Transverse colon (tissue), 4 donors: ENCODE measurements at regions not wholly inside any gene's neighbourhood (a gene's known extent, or its start where the extent isn't known, plus 50 kb on each side); places are given as distances from the start of the nearest gene placed in this dataset.

Experiments used
- DNase-seq: peaks from one replicate; pipeline ENCODE4 v3.0.0-alpha.2; 2019
- H3K27ac ChIP-seq, 4 donors: fragments of 200-600 bp; sonication (generic); 2 replicates each; pipeline ENCODE4 v1.5.1; 2016 to 2018; ENCODE audit warnings: inconsistent platforms in 4 of 4
- H3K27me3 ChIP-seq: fragments of 200-600 bp; sonication (generic); 2 replicates; pipeline ENCODE4 v1.5.1; 2017; ENCODE audit warnings: inconsistent platforms
- H3K36me3 ChIP-seq, 4 donors: fragments of 200-600 bp; sonication (generic); 2 replicates each; pipeline ENCODE4 v1.5.1; 2017 to 2019; ENCODE audit warnings: inconsistent platforms in 4 of 4
- H3K4me1 ChIP-seq, 4 donors: fragments of 200-600 bp; sonication (generic); 2 replicates each; pipeline ENCODE4 v1.5.1; 2017 to 2020; ENCODE audit warnings: inconsistent platforms in 4 of 4
- H3K4me3 ChIP-seq, 4 donors: fragments of 200-600 bp; sonication (generic); 1 replicate in 1 of 4; 2 replicates in 3 of 4; pipeline versions ENCODE4 v1.5.1 to v1.6.1; 2017 to 2019; ENCODE audit warnings: inconsistent platforms in 4 of 4
- H3K9me3 ChIP-seq, 2 donors: fragments of 200-600 bp; sonication (generic); 2 replicates each; pipeline ENCODE4 v1.5.1; 2017 to 2019; ENCODE audit warnings: inconsistent platforms in 2 of 2
- EP300 ChIP-seq: sonication (generic); formaldehyde crosslinking; IDR thresholded peaks from one replicate; pipeline ENCODE4 v1.6.1; 2017; ENCODE audit warnings: antibody characterized with exemption, low read depth
- POLR2A ChIP-seq: fragments of 450-650 bp; IDR thresholded peaks from one replicate; pipeline ENCODE4 v1.6.1; 2016; ENCODE audit warnings: antibody characterized with exemption, mild to moderate bottlenecking, moderate library complexity
- POLR2AphosphoS5 ChIP-seq, 3 donors: sonication (generic); formaldehyde crosslinking; IDR thresholded peaks; one replicate each; pipeline ENCODE4 v1.6.1; 2016; ENCODE audit warnings: antibody characterized with exemption in 3 of 3
- WGBS, 2 donors: methylation state at CpG; one replicate each; pipeline ENCODE4 v1.1.5; 2018; ENCODE audit warnings: low coverage in 1 of 2; 5-methylcytosine and 5-hydroxymethylcytosine counted together
- in situ Hi-C, 4 donors: fragments of 200-750 bp; cut with MboI; loops; one replicate each; pipeline versions ENCODE4 v1.15.0 to v1.15.1; 2017; ENCODE audit warnings: low sequenced_read_pairs in 3 of 4, low pct_ligation_motif_present in 1 of 4, low pct_unique_long_range_greater_than_20kb in 1 of 4
- intact Hi-C: fragments of 100-400 bp; cut with DNase I; formaldehyde crosslinking; loops from one replicate; pipeline ENCODE4 v1.15.1; 2023; ENCODE audit warnings: low total_unique reads
- TF ChIP-seq, protein P1 (sequence below), 5 experiments: fragments of 200-600 bp in 3 of 5; fragments of 450-650 bp in 2 of 5; sonication (generic) in 3 of 5; IDR thresholded peaks; 1 replicate in 2 of 5; 2 replicates in 3 of 5; pipeline ENCODE4 v1.5.1; 2016 to 2017; ENCODE audit warnings: antibody characterized with exemption in 5 of 5, inconsistent platforms in 3 of 5, mild to moderate bottlenecking in 2 of 5, moderate library complexity in 1 of 5

DNA sequence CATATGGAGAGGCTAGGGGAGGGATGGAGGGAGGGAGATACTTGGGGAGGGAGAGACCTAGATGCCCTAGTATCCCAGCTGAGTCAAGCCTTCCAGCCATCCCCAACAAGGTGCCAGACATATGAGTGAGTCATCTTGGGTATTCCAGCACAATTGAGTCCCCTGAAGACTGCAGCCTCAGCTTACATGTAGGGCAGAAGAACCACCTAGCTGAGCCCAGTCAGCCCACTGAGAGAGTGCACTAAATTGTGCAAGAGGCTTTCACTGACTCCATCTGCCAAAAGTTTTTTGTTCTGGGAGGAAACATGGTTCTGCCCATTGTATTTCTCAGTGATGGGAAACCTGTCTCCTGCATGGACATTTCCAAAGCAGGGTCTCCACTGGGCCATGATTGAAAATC is 76.4 kb downstream of the FOXD2 start:
- Histone ChIP-seq H3K9me3 (no peaks in the 10 kb centered on the region), H3K27me3 (peaks cover 11% of the 10 kb centered on the region), H3K36me3 (no peaks in the 10 kb centered on the region), H3K4me3 (no peak overlapping the region), H3K27ac (no peak overlapping the region), H3K4me1 (peaks cover 0 to 5% (median 2%) of the 10 kb centered on the region in 4 donors)
- TF ChIP-seq POLR2AphosphoS5 (IDR thresholded peaks at IDR 0.05) = no peak
- TF ChIP-seq, protein P1, sequence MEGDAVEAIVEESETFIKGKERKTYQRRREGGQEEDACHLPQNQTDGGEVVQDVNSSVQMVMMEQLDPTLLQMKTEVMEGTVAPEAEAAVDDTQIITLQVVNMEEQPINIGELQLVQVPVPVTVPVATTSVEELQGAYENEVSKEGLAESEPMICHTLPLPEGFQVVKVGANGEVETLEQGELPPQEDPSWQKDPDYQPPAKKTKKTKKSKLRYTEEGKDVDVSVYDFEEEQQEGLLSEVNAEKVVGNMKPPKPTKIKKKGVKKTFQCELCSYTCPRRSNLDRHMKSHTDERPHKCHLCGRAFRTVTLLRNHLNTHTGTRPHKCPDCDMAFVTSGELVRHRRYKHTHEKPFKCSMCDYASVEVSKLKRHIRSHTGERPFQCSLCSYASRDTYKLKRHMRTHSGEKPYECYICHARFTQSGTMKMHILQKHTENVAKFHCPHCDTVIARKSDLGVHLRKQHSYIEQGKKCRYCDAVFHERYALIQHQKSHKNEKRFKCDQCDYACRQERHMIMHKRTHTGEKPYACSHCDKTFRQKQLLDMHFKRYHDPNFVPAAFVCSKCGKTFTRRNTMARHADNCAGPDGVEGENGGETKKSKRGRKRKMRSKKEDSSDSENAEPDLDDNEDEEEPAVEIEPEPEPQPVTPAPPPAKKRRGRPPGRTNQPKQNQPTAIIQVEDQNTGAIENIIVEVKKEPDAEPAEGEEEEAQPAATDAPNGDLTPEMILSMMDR (IDR thresholded peaks at IDR 0.05) = no peak
- TF ChIP-seq EP300 = no peak
- TF ChIP-seq POLR2A = no peak
- no peak for DNase-seq
- intact Hi-C loops (no loop called here), in situ Hi-C loops (no loop called here)

DNA sequence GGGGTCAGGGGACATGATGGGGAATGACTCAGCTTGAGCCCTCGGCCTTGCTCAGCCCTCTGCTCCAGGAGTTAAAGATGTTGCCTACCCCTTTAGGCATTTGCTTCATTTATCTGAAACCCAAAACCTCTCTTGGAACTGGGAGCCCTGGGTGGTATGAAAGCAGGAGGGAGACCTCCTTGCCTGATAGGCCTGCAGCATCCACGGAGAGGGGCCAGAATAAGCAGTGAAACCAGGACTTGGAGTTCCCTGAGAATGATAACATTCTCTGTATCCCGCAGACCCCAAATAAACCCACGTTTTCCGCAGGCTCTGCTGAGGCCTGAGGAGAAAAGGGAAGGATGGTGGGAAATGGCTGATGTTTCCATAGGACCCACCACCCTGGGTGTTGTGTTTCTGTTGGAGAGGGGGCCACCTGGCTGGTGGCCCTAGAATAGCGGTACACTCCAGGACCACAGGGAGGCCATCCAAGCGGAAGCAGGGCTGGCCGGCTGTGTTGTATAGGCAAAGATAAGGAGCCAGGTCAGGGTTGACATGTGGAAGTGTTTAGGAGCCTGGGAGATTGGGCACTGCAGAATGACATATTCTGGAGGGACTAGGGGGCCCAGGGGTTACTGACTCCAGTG is 77.4 kb downstream of the FOXD2 start:
- TF ChIP-seq, protein P1 (IDR thresholded peaks at IDR 0.05) = no peak
- TF ChIP-seq EP300 (no peak), POLR2A (no peak), POLR2AphosphoS5 (IDR thresholded peaks at IDR 0.05) (no peak)
- H3K27ac ChIP-seq = no peak overlapping the region
- WGBS, 2 donors = 80 to 88% methylated on average over 1 to 8 of the region's 8 CpGs

DNA sequence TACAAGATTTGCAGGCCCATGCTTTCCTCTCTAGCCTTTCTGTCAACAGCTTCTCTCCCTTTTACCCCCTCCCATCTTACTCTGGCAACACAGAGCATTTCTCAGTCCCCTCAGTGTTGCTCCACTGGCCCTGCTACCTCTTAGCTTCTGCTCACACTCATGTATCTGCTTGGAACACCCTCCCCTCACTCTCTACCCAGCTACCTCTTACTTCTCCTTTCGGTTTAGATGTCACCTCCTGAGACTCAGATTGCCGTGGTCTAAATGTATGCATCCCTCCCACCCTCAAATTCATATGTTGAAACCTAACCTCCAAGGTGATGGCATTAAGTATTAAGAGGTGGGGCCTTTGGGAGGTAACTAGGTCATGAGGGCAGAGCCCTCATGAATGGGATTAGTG is 80.1 kb downstream of the FOXD2 start:
- TF ChIP-seq POLR2A (no peak), POLR2AphosphoS5 (IDR thresholded peaks at IDR 0.05) (no peak), EP300 (no peak)
- TF ChIP-seq, protein P1 (IDR thresholded peaks at IDR 0.05) = no peak
- Histone ChIP-seq H3K9me3 (no peaks in the 10 kb centered on the region), H3K4me3 (no peak overlapping the region), H3K27me3 (peaks cover 7% of the 10 kb centered on the region), H3K27ac (no peak overlapping the region), H3K4me1 (no peaks in the 10 kb centered on the region), H3K36me3 (no peaks in the 10 kb centered on the region)
- in situ Hi-C loops = no loop called here
- intact Hi-C loops = no loop called here
- DNase-seq = no peak
- WGBS, 2 donors = 74 to 88% methylated on average over 2 of the region's 2 CpGs

More for the DNA sequence above, 77.4 kb downstream of the FOXD2 start:
- Histone ChIP-seq H3K36me3 (no peaks in the 10 kb centered on the region), H3K27me3 (peaks cover 7% of the 10 kb centered on the region), H3K4me3 (no peak overlapping the region), H3K9me3 (no peaks in the 10 kb centered on the region), H3K4me1 (no peaks in the 10 kb centered on the region)
- DNase-seq = no peak
- in situ Hi-C loops = no loop called here
- intact Hi-C loops = no loop called here

DNA sequence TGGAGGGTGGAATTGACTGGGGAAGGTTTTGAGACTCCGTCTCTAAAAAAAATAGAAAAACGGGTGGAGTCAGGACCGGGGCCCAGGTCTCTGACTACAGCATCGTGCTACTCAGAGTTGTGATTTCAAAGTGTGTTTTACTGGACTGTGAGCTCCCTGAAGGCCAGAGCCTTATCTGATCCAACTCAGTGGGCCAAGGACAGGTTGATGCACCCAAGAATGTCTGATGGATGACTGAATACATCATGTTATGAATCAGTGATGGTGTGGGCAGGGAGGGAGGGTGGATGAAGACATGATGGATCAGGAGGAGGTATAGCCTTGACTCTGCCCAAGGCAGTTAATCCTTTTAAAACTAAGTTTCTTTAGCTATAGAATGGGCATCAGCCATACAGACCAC is 81.6 kb downstream of the FOXD2 start:
- H3K4me3 ChIP-seq = no peak overlapping the region
- in situ Hi-C loops (no loop called here), intact Hi-C loops (no loop called here)
- no peaks in the 10 kb centered on the region for H3K36me3 ChIP-seq
- no peak for DNase-seq
- 90% methylated on average over 4 of the region's 4 CpGs; no CpG with 5 or more reads in 1 of the 2 donors for WGBS, 2 donors
- TF ChIP-seq POLR2A (no peak), EP300 (no peak), POLR2AphosphoS5 (IDR thresholded peaks at IDR 0.05) (no peak)
- no peaks in the 10 kb centered on the region for H3K27me3 ChIP-seq
- H3K4me1 ChIP-seq = no peaks in the 10 kb centered on the region
- no peaks in the 10 kb centered on the region for H3K9me3 ChIP-seq
- no peak overlapping the region for H3K27ac ChIP-seq

DNA sequence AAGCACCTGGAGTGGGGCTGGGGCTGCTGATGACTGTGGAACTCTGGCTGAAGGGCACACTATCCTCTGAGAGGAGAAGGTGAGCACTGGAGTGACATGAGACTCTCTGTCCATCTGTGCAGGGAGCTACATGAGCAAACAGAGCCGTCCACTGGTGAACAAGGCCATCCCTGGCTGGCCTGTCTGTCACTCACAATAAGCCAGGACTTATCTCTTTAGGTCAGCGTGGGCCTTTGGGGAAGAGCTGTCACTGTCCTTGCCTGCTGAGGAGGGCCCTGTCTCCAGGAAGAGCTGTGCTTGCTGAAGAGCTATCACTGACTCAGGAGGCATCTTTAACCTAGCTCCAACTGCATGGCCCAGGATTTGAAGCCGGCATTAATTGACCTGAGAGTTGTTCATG is 82.1 kb downstream of the FOXD2 start:
- intact Hi-C loops (no loop called here), in situ Hi-C loops (loop anchor here in 1 of 4 donors (10.0 kb wide), 2 partner anchors 105 to 195 kb away; no protein-coding TSS in a partner anchor)
- H3K27me3 ChIP-seq = no peaks in the 10 kb centered on the region
- no peaks in the 10 kb centered on the region for H3K9me3 ChIP-seq
- DNase-seq = no peak
- no peak overlapping the region for H3K27ac ChIP-seq
- no peaks in the 10 kb centered on the region for H3K4me1 ChIP-seq
- H3K36me3 ChIP-seq = no peaks in the 10 kb centered on the region
- no peak overlapping the region for H3K4me3 ChIP-seq
- TF ChIP-seq EP300 (no peak), POLR2A (no peak), POLR2AphosphoS5 (IDR thresholded peaks at IDR 0.05) (no peak)
- TF ChIP-seq, protein P1 (IDR thresholded peaks at IDR 0.05) = no peak
- 87% methylated on average over 3 of the region's 3 CpGs; no CpG with 5 or more reads in 1 of the 2 donors for WGBS, 2 donors
